Testis (tissue), 2 donors: ENCODE measurements at regions not wholly inside any gene's neighbourhood (a gene's known extent, or its start where the extent isn't known, plus 50 kb on each side); places are given as distances from the start of the nearest gene placed in this dataset.

Experiments
- DNase-seq: peaks from one replicate; pipeline ENCODE4 v3.0.0-alpha.2; 2019
- H3K27ac ChIP-seq, 2 donors: fragments of 200-600 bp; sonication (generic); one replicate each; pipeline ENCODE4 v1.5.1; 2019
- H3K27me3 ChIP-seq: fragments of 200-600 bp; sonication (generic); one replicate; pipeline ENCODE4 v1.5.1; 2019
- H3K36me3 ChIP-seq: fragments of 200-600 bp; sonication (generic); one replicate; pipeline ENCODE4 v1.5.1; 2017; ENCODE audit warnings: low read depth; ENCODE audit errors: missing control alignments
- H3K4me1 ChIP-seq: fragments of 200-600 bp; sonication (generic); one replicate; pipeline ENCODE4 v1.5.1; 2019
- H3K4me3 ChIP-seq, 2 donors: fragments of 200-600 bp; sonication (generic); one replicate each; pipeline ENCODE4 v1.5.1; 2017 to 2019
- H3K9me3 ChIP-seq: fragments of 200-600 bp; sonication (generic); one replicate; pipeline ENCODE4 v1.5.1; 2017
- POLR2A ChIP-seq: fragments of 450-650 bp; IDR thresholded peaks from one replicate; pipeline ENCODE4 v1.6.1; 2017; ENCODE audit warnings: antibody characterized with exemption, mild to moderate bottlenecking, moderate library complexity
- WGBS, 2 donors: methylation state at CpG; one replicate each; pipeline ENCODE4 v1.1.5; 2018; 5-methylcytosine and 5-hydroxymethylcytosine counted together
- intact Hi-C: fragments of 100-400 bp; cut with DNase I; formaldehyde crosslinking; loops from one replicate; pipeline ENCODE4 v1.15.1; 2023; ENCODE audit warnings: low total_unique reads
- small RNA-seq, 2 donors: library from RNA; depleted of rRNA; stranded (forward); fragments of <200 nt; gene quantifications; one replicate each; pipeline ENCODE3, GENCODE V24; 2016
- TF ChIP-seq, protein P1 (sequence below), 3 experiments: fragments of 450-650 bp in 2 of 3; fragments of 200-600 bp in 1 of 3; sonication (generic) in 1 of 3; IDR thresholded peaks; one replicate each; pipeline ENCODE4 v1.5.1; 2016 to 2019; ENCODE audit warnings: antibody characterized with exemption in 3 of 3, mild to moderate bottlenecking in 2 of 3, moderate library complexity in 1 of 3

DNA sequence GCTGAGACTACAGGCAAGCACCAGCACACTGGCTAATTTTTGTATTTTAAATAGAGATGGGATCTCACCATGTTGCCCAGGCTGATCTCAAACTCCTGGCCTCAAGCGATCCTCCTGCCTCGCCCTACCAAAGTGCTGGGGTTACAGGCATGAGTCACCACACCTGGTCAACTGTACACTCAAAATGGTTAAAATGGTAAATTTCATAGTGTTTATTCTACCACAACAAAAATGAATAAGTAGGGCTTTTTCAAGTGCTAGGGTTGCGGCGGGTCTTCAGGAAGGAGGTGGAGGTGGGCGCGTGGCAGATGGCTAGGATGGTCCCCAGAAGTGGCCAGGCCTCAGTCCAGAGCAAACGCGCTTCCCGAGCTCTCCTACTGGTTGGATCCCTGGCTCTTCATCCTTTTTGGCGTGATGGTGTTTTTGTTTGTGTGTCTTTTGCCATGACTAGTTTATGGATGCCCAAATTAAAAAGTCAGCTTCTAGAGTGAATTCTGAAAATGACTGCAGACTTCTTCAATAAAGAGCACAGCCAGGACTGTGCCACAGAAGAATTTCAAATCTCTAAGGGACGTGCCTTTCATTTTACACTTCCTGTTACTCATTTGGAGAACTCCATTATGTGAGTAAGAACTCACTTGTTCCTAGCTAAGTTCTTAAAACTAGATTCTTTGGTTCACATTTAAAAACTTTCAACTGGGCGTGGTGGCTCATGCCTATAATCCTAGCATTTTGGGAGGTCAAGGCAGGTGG lies 73.9 kb downstream of the TMEM130 start:
- WGBS, 2 donors, result 92% methylated on average over 12 of the region's 12 CpGs
- no peak overlapping the region for H3K4me3 ChIP-seq
- H3K9me3 ChIP-seq, result no peaks in the 10 kb centered on the region
- H3K36me3 ChIP-seq, result no peaks in the 10 kb centered on the region
- intact Hi-C loops, result no loop called here
- no peak for DNase-seq
- no peaks in the 10 kb centered on the region for H3K27me3 ChIP-seq
- TF ChIP-seq, protein P1, sequence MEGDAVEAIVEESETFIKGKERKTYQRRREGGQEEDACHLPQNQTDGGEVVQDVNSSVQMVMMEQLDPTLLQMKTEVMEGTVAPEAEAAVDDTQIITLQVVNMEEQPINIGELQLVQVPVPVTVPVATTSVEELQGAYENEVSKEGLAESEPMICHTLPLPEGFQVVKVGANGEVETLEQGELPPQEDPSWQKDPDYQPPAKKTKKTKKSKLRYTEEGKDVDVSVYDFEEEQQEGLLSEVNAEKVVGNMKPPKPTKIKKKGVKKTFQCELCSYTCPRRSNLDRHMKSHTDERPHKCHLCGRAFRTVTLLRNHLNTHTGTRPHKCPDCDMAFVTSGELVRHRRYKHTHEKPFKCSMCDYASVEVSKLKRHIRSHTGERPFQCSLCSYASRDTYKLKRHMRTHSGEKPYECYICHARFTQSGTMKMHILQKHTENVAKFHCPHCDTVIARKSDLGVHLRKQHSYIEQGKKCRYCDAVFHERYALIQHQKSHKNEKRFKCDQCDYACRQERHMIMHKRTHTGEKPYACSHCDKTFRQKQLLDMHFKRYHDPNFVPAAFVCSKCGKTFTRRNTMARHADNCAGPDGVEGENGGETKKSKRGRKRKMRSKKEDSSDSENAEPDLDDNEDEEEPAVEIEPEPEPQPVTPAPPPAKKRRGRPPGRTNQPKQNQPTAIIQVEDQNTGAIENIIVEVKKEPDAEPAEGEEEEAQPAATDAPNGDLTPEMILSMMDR (IDR thresholded peaks at IDR 0.05), result no peak
- no peak for TF ChIP-seq POLR2A
- no peak overlapping the region for H3K27ac ChIP-seq
- no peaks in the 10 kb centered on the region for H3K4me1 ChIP-seq

Small RNA genes lying in the stretch of these regions (small RNA-seq; reads per million reads assigned to genes)
- 0 reads per million in 2 donors for gene RNU6-393P
